ENCODE measurements at regions not wholly inside any gene's neighbourhood (a gene's known extent, or its start where the extent isn't known, plus 50 kb on each side); places are given as distances from the start of the nearest gene placed in this dataset.

DNA sequence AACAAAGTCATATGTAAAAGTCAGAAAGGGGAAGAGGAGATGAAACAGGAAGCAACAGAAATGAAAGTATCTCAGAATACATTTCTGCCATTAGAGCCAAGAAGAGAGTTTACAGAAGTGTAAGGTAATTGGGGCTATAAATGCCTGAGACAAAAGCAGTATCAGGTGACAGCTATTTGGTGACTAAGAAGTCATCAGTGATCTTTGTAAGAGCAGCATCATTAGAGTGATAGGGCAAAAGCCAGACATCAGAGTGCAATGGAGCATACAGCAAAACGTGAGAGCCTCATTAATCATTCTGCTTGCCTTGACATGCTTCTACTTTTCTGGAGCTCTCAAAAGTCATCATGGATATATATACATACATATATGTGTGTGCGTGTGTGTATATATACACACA is 804.7 kb upstream of the PIK3C3 start:
- TF ChIP-seq Cebpa-rat (IDR thresholded peaks at IDR 0.05) = no peak

DNA sequence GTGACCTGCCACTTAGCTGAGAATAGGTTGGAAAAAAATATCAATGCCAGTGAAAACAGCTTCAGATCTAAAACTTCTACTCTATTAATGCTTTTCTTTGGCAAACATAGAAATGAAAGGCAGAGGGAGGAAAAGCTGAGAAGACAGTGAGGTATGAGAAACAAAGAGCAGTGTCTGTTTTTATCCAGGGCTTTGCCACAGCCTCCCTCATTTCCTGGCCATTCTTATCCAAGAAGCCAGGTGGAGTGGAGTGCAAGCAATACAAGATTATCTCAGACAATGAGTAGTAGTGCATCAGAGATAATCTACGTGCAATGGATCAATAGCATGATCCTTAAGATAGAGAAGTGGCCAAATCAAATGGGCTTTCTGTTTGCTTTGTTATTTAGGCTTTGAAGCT is 808.7 kb upstream of the PIK3C3 start:
- Histone ChIP-seq H3K36me3 (no peaks in the 10 kb centered on the region), H4K20me1 (no peaks in the 10 kb centered on the region), H3K9me3 (no peaks in the 10 kb centered on the region), H3K9ac (no peak overlapping the region), H3K27ac (no peak overlapping the region), H3K4me1 (no peaks in the 10 kb centered on the region), H3K4me2 (no peak overlapping the region), H3K4me3 (no peak overlapping the region), H3K27me3 (no peaks in the 10 kb centered on the region)
- no peak for TF ChIP-seq Cebpa-rat (IDR thresholded peaks at IDR 0.05)

More for the DNA sequence above, 804.7 kb upstream of the PIK3C3 start:
- no peaks in the 10 kb centered on the region for H4K20me1 ChIP-seq
- no peak overlapping the region for H3K27ac ChIP-seq
- no peak overlapping the region for H3K4me3 ChIP-seq
- H3K9ac ChIP-seq = no peak overlapping the region
- H3K27me3 ChIP-seq = no peaks in the 10 kb centered on the region
- H3K4me1 ChIP-seq = no peaks in the 10 kb centered on the region
- H3K36me3 ChIP-seq = no peaks in the 10 kb centered on the region
- H3K4me2 ChIP-seq = no peak overlapping the region
- H3K9me3 ChIP-seq = no peaks in the 10 kb centered on the region

DNA sequence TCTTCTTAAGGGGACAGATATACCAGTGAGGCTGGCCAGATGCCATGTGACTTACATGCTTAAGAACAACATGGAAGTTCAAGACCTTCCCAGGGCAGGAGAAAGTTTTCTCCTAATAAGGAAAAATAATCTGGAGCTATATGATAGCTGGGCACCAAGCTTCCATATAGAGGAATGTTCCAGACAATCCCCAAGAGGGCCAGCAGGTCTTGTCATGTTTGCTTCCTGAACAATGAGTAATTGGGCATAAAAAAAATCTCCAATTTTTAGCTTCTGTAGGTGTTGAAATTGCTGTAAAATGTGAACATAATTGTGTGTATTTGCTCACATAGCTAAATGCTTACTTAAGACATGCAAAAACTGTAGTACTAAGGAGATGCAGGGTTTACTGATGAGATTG is 809.5 kb upstream of the PIK3C3 start:
- Histone ChIP-seq H3K9ac (no peak overlapping the region), H3K36me3 (no peaks in the 10 kb centered on the region), H4K20me1 (no peaks in the 10 kb centered on the region), H3K27ac (no peak overlapping the region), H3K4me3 (no peak overlapping the region), H3K9me3 (no peaks in the 10 kb centered on the region), H3K4me2 (no peak overlapping the region), H3K4me1 (no peaks in the 10 kb centered on the region), H3K27me3 (no peaks in the 10 kb centered on the region)
- TF ChIP-seq Cebpa-rat (IDR thresholded peaks at IDR 0.05) = no peak

DNA sequence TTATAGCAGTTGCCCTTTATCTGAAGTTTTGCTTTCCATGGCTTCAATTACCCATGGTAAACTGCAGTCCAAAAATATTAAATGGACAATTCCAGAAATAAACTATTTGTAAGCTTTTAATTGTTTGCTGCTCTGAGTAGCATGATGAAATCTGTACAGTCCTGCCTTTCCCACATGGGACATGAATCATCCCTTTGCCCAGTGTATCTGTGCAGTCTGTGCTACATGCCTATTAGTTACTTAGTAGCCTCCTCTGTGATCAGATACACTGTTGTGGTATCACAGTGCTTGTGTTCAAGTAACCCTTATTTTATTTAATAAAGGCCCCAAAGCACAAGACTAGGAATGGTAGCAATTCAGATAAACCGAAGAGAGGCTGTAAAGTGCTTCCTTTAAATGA is 810.6 kb upstream of the PIK3C3 start:
- no peak overlapping the region for H3K4me3 ChIP-seq
- TF ChIP-seq Cebpa-rat (IDR thresholded peaks at IDR 0.05) = no peak
- H3K27me3 ChIP-seq = no peaks in the 10 kb centered on the region
- H3K4me2 ChIP-seq = no peak overlapping the region
- no peaks in the 10 kb centered on the region for H3K4me1 ChIP-seq
- H3K9me3 ChIP-seq = no peaks in the 10 kb centered on the region
- no peak overlapping the region for H3K27ac ChIP-seq
- H4K20me1 ChIP-seq = no peaks in the 10 kb centered on the region
- H3K9ac ChIP-seq = no peak overlapping the region
- no peaks in the 10 kb centered on the region for H3K36me3 ChIP-seq

DNA sequence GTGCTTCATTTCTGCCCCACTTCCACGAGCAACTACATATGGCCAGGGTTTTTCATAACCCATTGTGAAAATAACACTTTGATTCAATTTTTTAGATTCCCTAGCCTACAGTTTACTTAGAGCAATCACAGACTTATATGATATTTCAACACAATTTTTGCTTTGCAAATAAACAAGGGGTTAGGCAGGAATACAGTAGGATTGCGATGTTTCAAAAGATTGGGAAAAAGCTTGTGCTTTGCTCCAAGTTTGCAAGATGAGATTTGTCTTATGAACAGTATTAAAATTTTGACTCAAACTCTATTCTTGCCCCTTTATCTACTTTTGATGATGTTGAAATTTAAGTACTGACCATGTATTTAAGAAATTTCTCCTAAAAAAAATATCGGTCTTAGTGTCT is 814.5 kb upstream of the PIK3C3 start:
- no peaks in the 10 kb centered on the region for H3K4me1 ChIP-seq
- TF ChIP-seq Cebpa-rat (IDR thresholded peaks at IDR 0.05) = no peak
- no peak overlapping the region for H3K4me3 ChIP-seq

DNA sequence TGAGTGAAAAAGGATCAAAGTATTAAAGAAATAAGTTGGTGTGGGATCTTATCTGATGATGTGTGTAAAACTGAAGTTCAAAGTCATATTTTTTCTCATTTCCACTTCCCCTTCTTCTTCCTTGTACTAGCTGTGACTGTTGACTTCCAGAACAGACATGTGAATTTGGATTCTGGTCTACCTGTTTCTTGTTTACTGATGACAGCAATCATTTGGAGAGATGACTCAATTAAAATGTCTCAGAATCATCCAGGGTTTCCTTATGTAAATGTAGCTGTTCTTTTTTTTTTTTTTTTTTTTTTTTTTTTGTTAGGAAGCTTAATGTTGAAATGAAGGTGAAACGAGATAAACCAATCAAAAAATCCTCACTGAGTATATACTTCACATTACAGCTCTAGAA is 819.9 kb upstream of the PIK3C3 start:
- no peak overlapping the region for H3K9ac ChIP-seq
- H3K4me3 ChIP-seq = no peak overlapping the region
- H3K27me3 ChIP-seq = no peaks in the 10 kb centered on the region
- no peaks in the 10 kb centered on the region for H3K4me1 ChIP-seq
- H4K20me1 ChIP-seq = no peaks in the 10 kb centered on the region
- no peaks in the 10 kb centered on the region for H3K36me3 ChIP-seq
- H3K27ac ChIP-seq = no peak overlapping the region
- H3K9me3 ChIP-seq = no peaks in the 10 kb centered on the region
- H3K4me2 ChIP-seq = no peak overlapping the region
- TF ChIP-seq Cebpa-rat (IDR thresholded peaks at IDR 0.05) = no peak

More for the DNA sequence above, 814.5 kb upstream of the PIK3C3 start:
- no peaks in the 10 kb centered on the region for H3K27me3 ChIP-seq
- H3K36me3 ChIP-seq = no peaks in the 10 kb centered on the region
- H3K27ac ChIP-seq = no peak overlapping the region
- H4K20me1 ChIP-seq = no peaks in the 10 kb centered on the region
- no peak overlapping the region for H3K9ac ChIP-seq
- no peak overlapping the region for H3K4me2 ChIP-seq
- no peaks in the 10 kb centered on the region for H3K9me3 ChIP-seq

DNA sequence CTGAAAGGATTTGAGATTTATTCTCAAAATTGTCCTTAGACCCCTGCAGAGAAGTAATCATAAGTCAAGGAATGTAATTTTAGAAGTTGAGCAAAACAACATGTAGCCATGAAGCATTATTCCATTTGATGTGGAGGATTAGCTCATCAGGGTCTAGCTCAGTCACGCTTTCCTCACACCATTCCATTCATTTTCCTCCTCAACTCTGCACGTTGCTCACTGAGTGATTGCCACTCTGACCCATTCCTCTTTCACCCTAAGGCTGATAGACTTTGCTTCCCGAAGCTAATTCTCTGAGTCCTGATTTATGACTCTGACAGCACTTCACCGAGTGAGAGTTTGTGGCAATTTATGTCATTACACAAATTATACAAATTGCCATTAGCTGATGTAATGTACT is 820.6 kb upstream of the PIK3C3 start:
- Histone ChIP-seq H3K27me3 (no peaks in the 10 kb centered on the region), H3K27ac (no peak overlapping the region), H3K9ac (no peak overlapping the region), H3K4me2 (no peak overlapping the region), H4K20me1 (no peaks in the 10 kb centered on the region), H3K4me1 (no peaks in the 10 kb centered on the region), H3K4me3 (no peak overlapping the region), H3K36me3 (no peaks in the 10 kb centered on the region), H3K9me3 (no peaks in the 10 kb centered on the region)
- TF ChIP-seq Cebpa-rat (IDR thresholded peaks at IDR 0.05) = no peak

DNA sequence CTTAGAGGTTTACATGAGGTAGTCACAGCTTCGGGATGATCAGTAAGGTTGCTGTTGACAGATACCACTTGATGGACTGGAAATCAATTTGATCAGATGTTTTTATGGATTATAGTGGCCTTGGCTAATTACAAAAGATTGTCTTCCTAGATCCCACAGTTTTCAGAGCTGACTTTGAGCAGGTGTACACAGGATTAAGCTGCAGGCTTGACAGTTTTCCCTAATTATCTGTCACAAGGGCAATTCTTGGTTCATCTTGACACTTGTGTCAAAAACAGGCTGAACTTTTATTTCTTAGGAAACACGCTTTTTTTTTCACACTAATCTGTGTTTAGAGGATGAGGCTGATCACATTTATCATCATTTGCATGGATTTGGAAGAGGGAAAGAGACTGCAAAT is 824.0 kb upstream of the PIK3C3 start:
- H3K9me3 ChIP-seq = no peaks in the 10 kb centered on the region
- no peaks in the 10 kb centered on the region for H3K4me1 ChIP-seq
- TF ChIP-seq Cebpa-rat (IDR thresholded peaks at IDR 0.05) = no peak
- no peaks in the 10 kb centered on the region for H3K27me3 ChIP-seq
- no peak overlapping the region for H3K27ac ChIP-seq
- no peak overlapping the region for H3K4me2 ChIP-seq
- no peak overlapping the region for H3K4me3 ChIP-seq
- no peak overlapping the region for H3K9ac ChIP-seq
- no peaks in the 10 kb centered on the region for H4K20me1 ChIP-seq
- H3K36me3 ChIP-seq = no peaks in the 10 kb centered on the region

DNA sequence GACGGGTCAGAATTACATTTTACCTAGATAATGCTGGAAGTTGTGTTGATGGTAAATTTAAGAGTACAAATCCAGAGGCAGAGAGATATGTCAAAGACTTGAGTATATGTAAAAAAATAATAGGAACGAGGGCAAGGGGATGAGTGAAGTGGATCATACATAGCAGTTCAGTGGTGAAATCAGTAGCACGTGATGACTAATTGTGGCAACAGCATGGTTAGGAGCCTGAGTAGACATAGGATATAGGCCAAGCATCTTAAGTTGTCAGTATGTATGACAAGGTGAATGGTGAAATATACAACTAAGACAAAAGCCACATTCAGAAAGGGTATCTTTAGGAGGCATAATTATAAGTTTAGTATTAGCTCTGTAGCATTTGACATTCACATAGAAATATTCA is 826.5 kb upstream of the PIK3C3 start:
- no peaks in the 10 kb centered on the region for H3K9me3 ChIP-seq
- no peak overlapping the region for H3K4me2 ChIP-seq
- H3K4me3 ChIP-seq = no peak overlapping the region
- H3K27ac ChIP-seq = no peak overlapping the region
- H3K4me1 ChIP-seq = no peaks in the 10 kb centered on the region
- no peak for TF ChIP-seq Cebpa-rat (IDR thresholded peaks at IDR 0.05)
- H4K20me1 ChIP-seq = no peaks in the 10 kb centered on the region
- no peaks in the 10 kb centered on the region for H3K27me3 ChIP-seq
- no peak overlapping the region for H3K9ac ChIP-seq
- no peaks in the 10 kb centered on the region for H3K36me3 ChIP-seq

DNA sequence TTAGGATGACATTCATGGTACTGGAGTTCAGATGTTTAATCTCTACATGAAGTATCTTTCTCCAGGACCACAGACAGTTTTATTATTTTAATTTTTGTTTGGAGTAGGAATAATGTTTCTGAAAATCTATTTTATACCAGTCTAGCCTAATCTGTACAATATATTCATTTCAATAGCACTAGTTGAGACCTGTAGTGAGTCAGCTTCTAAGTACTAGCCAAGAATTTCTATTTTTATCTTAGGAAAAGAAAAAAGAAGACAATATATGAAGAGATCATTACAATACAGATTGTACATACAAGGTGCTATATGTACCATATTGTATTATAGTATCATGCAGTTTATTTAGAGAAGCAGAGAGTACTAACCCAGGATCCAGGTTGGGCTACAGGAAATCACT is 826.9 kb upstream of the PIK3C3 start:
- Histone ChIP-seq H3K4me1 (no peaks in the 10 kb centered on the region), H3K36me3 (no peaks in the 10 kb centered on the region), H3K4me3 (no peak overlapping the region), H4K20me1 (no peaks in the 10 kb centered on the region), H3K27me3 (no peaks in the 10 kb centered on the region), H3K9me3 (no peaks in the 10 kb centered on the region), H3K4me2 (no peak overlapping the region), H3K9ac (no peak overlapping the region), H3K27ac (no peak overlapping the region)
- no peak for TF ChIP-seq Cebpa-rat (IDR thresholded peaks at IDR 0.05)

DNA sequence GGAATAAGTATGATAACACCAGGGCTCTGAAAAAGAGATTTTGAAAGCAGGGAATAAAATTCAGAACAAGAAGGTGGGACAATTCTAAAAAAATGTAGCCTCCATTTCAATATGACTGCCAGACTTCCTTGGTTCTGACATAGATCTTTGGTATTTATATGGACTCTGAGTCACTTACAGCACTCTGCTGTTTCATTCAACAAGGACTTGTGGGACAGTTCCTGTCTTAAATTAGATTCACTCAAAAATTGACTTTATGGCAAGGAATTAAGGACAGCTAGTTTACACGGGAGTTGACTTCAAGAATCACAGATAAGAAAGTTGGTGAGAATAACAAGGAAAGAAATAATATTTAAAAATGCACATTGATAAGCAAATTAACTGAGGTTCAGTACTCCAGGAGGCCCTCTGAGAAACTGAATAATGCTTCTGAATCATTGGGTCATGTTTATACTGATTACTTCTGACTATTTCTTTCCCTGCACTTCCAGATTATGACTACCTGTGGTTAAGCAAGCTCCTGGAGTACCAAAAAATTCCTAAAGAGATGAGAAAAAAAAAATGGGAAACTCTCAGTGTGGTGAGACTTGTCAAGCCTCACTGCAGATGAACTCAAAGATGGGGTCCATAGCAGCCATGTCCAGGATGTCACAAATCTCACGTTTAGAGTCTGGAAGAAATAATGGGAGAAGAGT is 828.3 kb upstream of the PIK3C3 start:
- TF ChIP-seq Cebpa-rat (IDR thresholded peaks at IDR 0.05) = no peak
- Histone ChIP-seq H4K20me1 (no peaks in the 10 kb centered on the region), H3K4me1 (no peaks in the 10 kb centered on the region), H3K9me3 (no peaks in the 10 kb centered on the region), H3K4me2 (no peak overlapping the region), H3K36me3 (no peaks in the 10 kb centered on the region), H3K4me3 (no peak overlapping the region), H3K9ac (no peak overlapping the region), H3K27me3 (no peaks in the 10 kb centered on the region), H3K27ac (no peak overlapping the region)
